ENCODE measurements at regions not wholly inside any gene's neighbourhood (a gene's known extent, or its start where the extent isn't known, plus 50 kb on each side); places are given as distances from the start of the nearest gene placed in this dataset.

GRCh38 chr5:174293481-174293880 is 248.0 kb downstream of the NSG2 start (continued):
- TF ChIP-seq CHD7 (IDR thresholded peaks at IDR 0.05; ENCODE audit: insufficient replicate concordance, low read length) (no peak), GTF2F1 (IDR thresholded peaks at IDR 0.05; ENCODE audit: borderline replicate concordance, low read depth, low read length) (no peak), RFX5 (IDR thresholded peaks at IDR 0.05; ENCODE audit: borderline replicate concordance, low read depth, low read length) (no peak), BCL11A (IDR thresholded peaks at IDR 0.05; ENCODE audit: low read depth in 2 of 2, low read length in 2 of 2) (no peak), CEBPB (IDR thresholded peaks at IDR 0.05; ENCODE audit: low read depth, low read length) (no peak), KDM1A (IDR thresholded peaks at IDR 0.05; ENCODE audit: borderline replicate concordance, low read length) (no peak), SP4 (IDR thresholded peaks at IDR 0.05; ENCODE audit: low read length) (no peak), SUZ12 (IDR thresholded peaks at IDR 0.05; ENCODE audit: low read length) (no peak), KDM4A (IDR thresholded peaks at IDR 0.05; ENCODE audit: low read depth, low read length, severe bottlenecking) (no peak)
